ENCODE measurements at regions not wholly inside any gene's neighbourhood (a gene's known extent, or its start where the extent isn't known, plus 50 kb on each side); places are given as distances from the start of the nearest gene placed in this dataset.

DNA sequence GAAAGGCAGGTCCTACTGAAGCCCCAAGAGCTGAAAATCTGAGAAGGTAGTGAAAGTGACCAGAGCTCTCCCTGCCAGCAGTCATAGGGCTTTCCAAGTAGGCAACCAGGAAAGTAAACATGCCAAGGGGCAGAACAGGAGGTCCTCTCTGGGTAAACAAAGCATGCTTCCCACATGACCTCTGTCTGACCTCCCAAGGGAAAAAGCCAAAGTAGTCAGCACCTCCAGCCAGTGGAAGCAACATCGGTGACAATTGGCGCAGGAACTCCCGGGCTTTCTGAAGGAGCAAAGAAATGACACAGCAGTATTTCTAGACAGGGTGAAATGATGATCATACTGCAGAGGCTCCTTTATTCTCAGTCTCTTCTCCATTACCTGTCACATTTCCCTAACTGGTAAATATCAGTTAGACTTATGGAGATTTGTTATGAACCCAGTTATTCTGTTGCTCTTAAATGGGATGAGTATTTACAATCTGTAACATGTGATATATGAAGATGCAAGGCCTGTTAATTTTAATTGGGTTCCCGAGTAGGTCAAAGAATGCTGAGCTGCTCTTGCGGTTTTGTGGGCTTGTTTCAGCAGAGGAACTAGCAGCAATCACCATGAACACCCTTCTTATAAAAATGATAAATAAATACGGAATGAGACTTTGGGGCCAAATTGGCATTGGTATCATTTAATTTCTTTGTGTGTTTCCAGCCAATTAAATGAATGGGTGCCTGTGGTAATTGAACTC lies 321.0 kb downstream of the RND3 start:
- TF ChIP-seq, protein P1, sequence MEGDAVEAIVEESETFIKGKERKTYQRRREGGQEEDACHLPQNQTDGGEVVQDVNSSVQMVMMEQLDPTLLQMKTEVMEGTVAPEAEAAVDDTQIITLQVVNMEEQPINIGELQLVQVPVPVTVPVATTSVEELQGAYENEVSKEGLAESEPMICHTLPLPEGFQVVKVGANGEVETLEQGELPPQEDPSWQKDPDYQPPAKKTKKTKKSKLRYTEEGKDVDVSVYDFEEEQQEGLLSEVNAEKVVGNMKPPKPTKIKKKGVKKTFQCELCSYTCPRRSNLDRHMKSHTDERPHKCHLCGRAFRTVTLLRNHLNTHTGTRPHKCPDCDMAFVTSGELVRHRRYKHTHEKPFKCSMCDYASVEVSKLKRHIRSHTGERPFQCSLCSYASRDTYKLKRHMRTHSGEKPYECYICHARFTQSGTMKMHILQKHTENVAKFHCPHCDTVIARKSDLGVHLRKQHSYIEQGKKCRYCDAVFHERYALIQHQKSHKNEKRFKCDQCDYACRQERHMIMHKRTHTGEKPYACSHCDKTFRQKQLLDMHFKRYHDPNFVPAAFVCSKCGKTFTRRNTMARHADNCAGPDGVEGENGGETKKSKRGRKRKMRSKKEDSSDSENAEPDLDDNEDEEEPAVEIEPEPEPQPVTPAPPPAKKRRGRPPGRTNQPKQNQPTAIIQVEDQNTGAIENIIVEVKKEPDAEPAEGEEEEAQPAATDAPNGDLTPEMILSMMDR (conservative IDR thresholded peaks at IDR 0.05; ENCODE audit: low read length), result no peak
- no peak for TF ChIP-seq EZH2phosphoT487 (IDR thresholded peaks at IDR 0.05; ENCODE audit: borderline replicate concordance)

Data from Loucy (cell line).